Panc1 (cell line): ENCODE measurements at regions not wholly inside any gene's neighbourhood (a gene's known extent, or its start where the extent isn't known, plus 50 kb on each side); places are given as distances from the start of the nearest gene placed in this dataset.

ENCODE experiments used
- CTCF ChIP-seq: fragments of 450-650 bp; IDR thresholded peaks from 2 replicates; pipeline ENCODE4 v1.5.1; 2017; ENCODE audit warnings: mild to moderate bottlenecking
- POLR2AphosphoS5 ChIP-seq: IDR thresholded peaks from 2 replicates; pipeline ENCODE4 v1.6.1; 2012; ENCODE audit warnings: mild to moderate bottlenecking, low read depth, low read length, moderate library complexity
- REST ChIP-seq, 2 experiments: IDR thresholded peaks; 2 replicates each; pipeline ENCODE4 v1.6.1; 2011 to 2012; ENCODE audit warnings: low read depth in 2 of 2, control low read depth in 1 of 2, low read length in 1 of 2, mild to moderate bottlenecking in 1 of 2, moderate library complexity in 1 of 2; ENCODE audit not compliant: insufficient read depth in 1 of 2

GRCh38 chr13:99030326-99030725 is 52.5 kb upstream of the DOCK9 start:
- TF ChIP-seq POLR2AphosphoS5 (no peak), REST (IDR thresholded peaks at IDR 0.05; ENCODE audit: insufficient read depth in 1 of 2, low read depth in 2 of 2, low read length in 1 of 2) (no peak), CTCF (no peak)
